H1 (cell line): ENCODE measurements at regions not wholly inside any gene's neighbourhood (a gene's known extent, or its start where the extent isn't known, plus 50 kb on each side); places are given as distances from the start of the nearest gene placed in this dataset.

ENCODE experiments used
- CTCF ChIA-PET: fragments of 300-600 bp; sonication (Branson Sonifier 250); formaldehyde crosslinking; loops from one replicate; lab custom pipeline; 2021; ENCODE audit not compliant: partially characterized antibody; lab: Charles Lee
- POLR2A ChIA-PET: fragments of 300-600 bp; sonication (Branson Sonifier 250); formaldehyde crosslinking; loops from one replicate; lab custom pipeline; 2021; ENCODE audit warnings: inconsistent platforms; ENCODE audit not compliant: partially characterized antibody; lab: Charles Lee
- DNase-seq, 2 experiments: peaks; one replicate each; pipeline versions ENCODE4 v3.0.0 to v3.0.0-alpha.2; 2010 to 2022; ENCODE audit warnings: low spot score in 2 of 2, low read depth in 1 of 2, mixed read lengths in 1 of 2
- FAIRE-seq: peaks from 2 replicates; lab custom pipeline; 2011; peaks lifted over from hg19 to GRCh38; lab: Jason Lieb, UNC
- H2AFZ ChIP-seq: 2 replicates; pipeline ENCODE4 v1.8.1; 2012; ENCODE audit warnings: low read length, inconsistent platforms
- H2AK5ac ChIP-seq: 2 replicates; pipeline ENCODE4 v1.6.1; 2013; ENCODE audit warnings: low read depth, low read length
- H2BK120ac ChIP-seq: replicated peaks from 2 replicates; pipeline ENCODE3; 2013; ENCODE audit warnings: low read depth, low read length, inconsistent platforms
- H2BK12ac ChIP-seq: 2 replicates; pipeline ENCODE4 v1.6.1; 2013; ENCODE audit warnings: low read depth, low read length
- H2BK15ac ChIP-seq: 2 replicates; pipeline ENCODE4 v1.6.1; 2013; ENCODE audit warnings: low read length
- H2BK20ac ChIP-seq: 2 replicates; pipeline ENCODE4 v1.6.1; 2013; ENCODE audit warnings: low read length
- H2BK5ac ChIP-seq: 2 replicates; pipeline ENCODE4 v1.6.1; 2013; ENCODE audit warnings: low read depth, low read length
- H3K14ac ChIP-seq: 2 replicates; pipeline ENCODE4 v1.6.1; 2013; ENCODE audit warnings: inconsistent platforms; ENCODE audit not compliant: insufficient read length
- H3K18ac ChIP-seq: 2 replicates; pipeline ENCODE4 v1.6.1; 2013; ENCODE audit warnings: low read length; ENCODE audit errors: extremely low read depth
- H3K23ac ChIP-seq: 2 replicates; pipeline ENCODE4 v1.6.1; 2013; ENCODE audit warnings: inconsistent platforms; ENCODE audit not compliant: insufficient read length
- H3K23me2 ChIP-seq: 2 replicates; pipeline ENCODE4 v1.6.1; 2013; ENCODE audit warnings: low read depth, low read length
- H3K27ac ChIP-seq: 2 replicates; pipeline ENCODE4 v1.6.1; 2011; ENCODE audit warnings: low read depth, low read length, inconsistent platforms
- H3K27me3 ChIP-seq, 4 experiments: replicated peaks in 1 of 4; 1 replicate in 1 of 4; 2 replicates in 3 of 4; pipeline versions ENCODE4 v1.6.1 to v1.8.1; 2011 to 2013; ENCODE audit warnings: low read length in 3 of 4, mild to moderate bottlenecking in 3 of 4, inconsistent platforms in 2 of 4, mixed read lengths in 2 of 4, moderate library complexity in 1 of 4; ENCODE audit not compliant: control insufficient read depth in 3 of 4, insufficient read depth in 3 of 4; ENCODE audit errors: extremely low read depth in 1 of 4
- H3K36me3 ChIP-seq, 4 experiments: 2 replicates each; pipeline versions ENCODE4 v1.6.1 to v1.8.1; 2011 to 2013; ENCODE audit warnings: mild to moderate bottlenecking in 4 of 4, low read length in 3 of 4, moderate library complexity in 2 of 4, control low read depth in 1 of 4, inconsistent platforms in 1 of 4; ENCODE audit not compliant: insufficient read depth in 4 of 4, control insufficient read depth in 2 of 4
- H3K4ac ChIP-seq: replicated peaks from 2 replicates; pipeline ENCODE3; 2013; ENCODE audit warnings: low read length, low read depth, mixed read lengths, inconsistent platforms; ENCODE audit not compliant: insufficient read length
- H3K4me1 ChIP-seq, 4 experiments: replicated peaks in 1 of 4; 1 replicate in 1 of 4; 2 replicates in 3 of 4; pipeline versions ENCODE4 v1.6.1 to v1.8.1; 2011 to 2013; ENCODE audit warnings: low read length in 3 of 4, inconsistent platforms in 2 of 4, mixed read lengths in 1 of 4; ENCODE audit not compliant: insufficient read depth in 4 of 4, control insufficient read depth in 3 of 4
- H3K4me2 ChIP-seq, 2 experiments: 2 replicates each; pipeline versions ENCODE4 v1.6.1 to v1.8.1; 2011 to 2013; ENCODE audit warnings: low read depth in 2 of 2, low read length in 2 of 2, control low read depth in 1 of 2, inconsistent platforms in 1 of 2, mild to moderate bottlenecking in 1 of 2; ENCODE audit not compliant: insufficient read depth in 1 of 2
- H3K4me3 ChIP-seq, 4 experiments: fragments of 200-600, 300-600 bp in 1 of 4; sonication (generic), shearing (Covaris generic), sonication (Bioruptor Twin) in 1 of 4; 2 replicates each; pipeline versions ENCODE4 v1.5.1 to v1.8.1; 2011 to 2016; ENCODE audit warnings: low read length in 4 of 4, low read depth in 3 of 4, control low read depth in 2 of 4, inconsistent platforms in 2 of 4, mild to moderate bottlenecking in 2 of 4, mixed read lengths in 1 of 4, moderate library complexity in 1 of 4; ENCODE audit not compliant: insufficient read depth in 2 of 4; ENCODE audit errors: extremely low read depth in 1 of 4
- H3K56ac ChIP-seq: replicated peaks from 2 replicates; pipeline ENCODE3; 2013; ENCODE audit warnings: low read depth, mild to moderate bottlenecking, mixed read lengths, low read length, inconsistent platforms; ENCODE audit not compliant: insufficient read length
- H3K79me1 ChIP-seq: 2 replicates; pipeline ENCODE4 v1.6.1; 2013; ENCODE audit warnings: low read depth, low read length, control low read depth
- H3K79me2 ChIP-seq, 2 experiments: 2 replicates each; pipeline versions ENCODE4 v1.6.1 to v1.8.1; 2012 to 2013; ENCODE audit warnings: low read length in 2 of 2, mild to moderate bottlenecking in 2 of 2, inconsistent platforms in 1 of 2; ENCODE audit not compliant: insufficient read depth in 2 of 2, control insufficient read depth in 1 of 2
- H3K9ac ChIP-seq, 4 experiments: replicated peaks in 1 of 4; 1 replicate in 1 of 4; 2 replicates in 3 of 4; pipeline versions ENCODE4 v1.6.1 to v1.8.1; 2011 to 2013; ENCODE audit warnings: low read depth in 3 of 4, low read length in 3 of 4, control low read depth in 2 of 4, mild to moderate bottlenecking in 2 of 4, moderate library complexity in 2 of 4, inconsistent platforms in 1 of 4; ENCODE audit errors: extremely low read depth in 1 of 4
- H3K9me3 ChIP-seq, 2 experiments: 2 replicates each; pipeline versions ENCODE4 v1.6.1 to v1.8.1; 2012 to 2013; ENCODE audit warnings: mild to moderate bottlenecking in 2 of 2, moderate library complexity in 2 of 2, control low read depth in 1 of 2, inconsistent platforms in 1 of 2, low read depth in 1 of 2, low read length in 1 of 2, mixed read lengths in 1 of 2; ENCODE audit not compliant: insufficient read depth in 2 of 2
- H4K20me1 ChIP-seq, 2 experiments: replicated peaks in 1 of 2; 2 replicates each; pipeline versions ENCODE3 to v1.8.1; 2011 to 2013; ENCODE audit warnings: inconsistent platforms in 2 of 2, low read length in 2 of 2, mild to moderate bottlenecking in 1 of 2; ENCODE audit not compliant: insufficient read depth in 2 of 2, control insufficient read depth in 1 of 2
- H4K5ac ChIP-seq: 2 replicates; pipeline ENCODE4 v1.6.1; 2013; ENCODE audit warnings: low read length, low read depth, mixed read lengths, inconsistent platforms; ENCODE audit not compliant: insufficient read length
- H4K8ac ChIP-seq: 2 replicates; pipeline ENCODE4 v1.8.0; 2013; ENCODE audit warnings: mild to moderate bottlenecking, moderate library complexity, low read length, inconsistent platforms; ENCODE audit not compliant: insufficient read depth; ENCODE audit errors: extremely low read depth
- H4K91ac ChIP-seq: replicated peaks from 2 replicates; pipeline ENCODE3; 2013; ENCODE audit warnings: low read length, mixed read lengths, inconsistent platforms; ENCODE audit not compliant: insufficient read length
- BCL11A ChIP-seq, 2 experiments: IDR thresholded peaks; one replicate each; pipeline ENCODE4 v1.6.1; 2011; ENCODE audit warnings: low read depth in 2 of 2, low read length in 2 of 2, mild to moderate bottlenecking in 2 of 2
- HDAC2 ChIP-seq, 2 experiments: fragments of 300-600 bp in 1 of 2; sonication (generic) in 1 of 2; IDR thresholded peaks; 2 replicates each; pipeline ENCODE4 v1.6.1; 2011 to 2012; ENCODE audit warnings: low read depth in 2 of 2, low read length in 2 of 2, mild to moderate bottlenecking in 2 of 2, moderate library complexity in 2 of 2, borderline replicate concordance in 1 of 2, inconsistent platforms in 1 of 2
- KDM5A ChIP-seq: fragments of 200-600 bp; IDR thresholded peaks from 2 replicates; pipeline ENCODE4 v1.7.1; 2012; ENCODE audit warnings: mild to moderate bottlenecking, low read length, inconsistent platforms, mixed read lengths
- NRF1 ChIP-seq: IDR thresholded peaks from 2 replicates; pipeline ENCODE4 v1.6.1; 2011; ENCODE audit warnings: mild to moderate bottlenecking, low read depth, low read length, improper control_type of control experiment
- POU5F1 ChIP-seq: IDR thresholded peaks from 2 replicates; pipeline ENCODE4 v1.6.1; 2011; ENCODE audit warnings: low read depth, mild to moderate bottlenecking, low read length, moderate library complexity
- SP1 ChIP-seq: IDR thresholded peaks from 2 replicates; pipeline ENCODE4 v1.6.1; 2011; ENCODE audit warnings: low read depth, low read length
- SP2 ChIP-seq: IDR thresholded peaks from 2 replicates; pipeline ENCODE4 v1.6.1; 2012; ENCODE audit warnings: mild to moderate bottlenecking, low read length, inconsistent platforms
- SP4 ChIP-seq: IDR thresholded peaks from 2 replicates; pipeline ENCODE4 v1.6.1; 2012; ENCODE audit warnings: low read length, inconsistent platforms
- SRF ChIP-seq: IDR thresholded peaks from 2 replicates; pipeline ENCODE4 v1.6.1; 2011; ENCODE audit warnings: mild to moderate bottlenecking, low read depth, low read length, moderate library complexity
- SUZ12 ChIP-seq: fragments of 200-600 bp; sonication (generic); IDR thresholded peaks from 2 replicates; pipeline ENCODE4 v1.6.1; 2012; ENCODE audit warnings: mild to moderate bottlenecking, inconsistent platforms, low read length, moderate library complexity, mixed read lengths
- TF ChIP-seq, protein P1 (sequence below): IDR thresholded peaks from 2 replicates; pipeline ENCODE4 v1.6.1; 2012; ENCODE audit warnings: inconsistent platforms

DNA sequence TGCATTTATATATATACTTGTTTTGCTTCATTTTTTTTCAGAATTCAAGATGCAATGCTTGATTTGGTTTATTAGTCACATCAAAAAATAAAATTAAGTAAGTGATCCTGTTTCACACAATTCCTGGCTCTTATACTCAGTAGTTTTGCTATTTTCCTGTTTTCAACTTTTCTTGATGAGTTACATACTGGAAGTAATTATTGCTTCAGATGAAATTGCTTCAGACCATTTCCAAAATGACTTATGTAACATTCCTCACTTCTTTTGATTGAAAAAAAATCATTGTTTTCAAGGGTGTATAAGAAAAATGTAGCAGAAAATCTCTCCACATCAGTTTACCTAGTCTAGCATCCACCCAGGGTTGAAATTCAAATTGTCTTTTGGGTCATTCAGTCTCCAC lies 65.0 kb downstream of the RGS2 start:
- Histone ChIP-seq H3K9me3 (no peaks in the 10 kb centered on the region), H4K20me1 (no peaks in the 10 kb centered on the region), H3K4ac (no peak overlapping the region), H4K8ac (no peak overlapping the region), H3K79me2 (no peaks in the 10 kb centered on the region), H3K27me3 (no peaks in the 10 kb centered on the region), H2BK120ac (no peak overlapping the region), H3K27ac (no peak overlapping the region), H2BK5ac (no peak overlapping the region), H3K23ac (no peak overlapping the region), H2AK5ac (no peak overlapping the region), H3K23me2 (no peaks in the 10 kb centered on the region), H3K4me3 (no peak overlapping the region), H3K4me1 (peaks cover 0 to 2% (median 0%) of the 10 kb centered on the region in 4 experiments; a peak in 1 of 7 replicates), H3K56ac (no peak overlapping the region), H3K14ac (no peak overlapping the region), H2BK20ac (no peak overlapping the region), H3K9ac (no peak overlapping the region), H2BK12ac (no peak overlapping the region), H2BK15ac (no peak overlapping the region), H2AFZ (no peak overlapping the region)
- no peak for DNase-seq
- CTCF ChIA-PET, result no interaction called here
- POLR2A ChIA-PET, result interaction anchor here (0.6 kb wide), 1 partner anchor 34 kb away, joined by 3 read pairs; no protein-coding TSS in a partner anchor
- FAIRE-seq, result no peak
- TF ChIP-seq POU5F1 (no peak), SRF (no peak), KDM5A (no peak), SP2 (no peak), NRF1 (no peak), HDAC2 (IDR thresholded peaks at IDR 0.05; ENCODE audit: borderline replicate concordance in 1 of 2, low read depth in 2 of 2, low read length in 2 of 2) (no peak), SUZ12 (no peak), SP4 (no peak), BCL11A (IDR thresholded peaks at IDR 0.05; ENCODE audit: low read depth in 2 of 2, low read length in 2 of 2) (no peak), SP1 (no peak)
- TF ChIP-seq, protein P1, sequence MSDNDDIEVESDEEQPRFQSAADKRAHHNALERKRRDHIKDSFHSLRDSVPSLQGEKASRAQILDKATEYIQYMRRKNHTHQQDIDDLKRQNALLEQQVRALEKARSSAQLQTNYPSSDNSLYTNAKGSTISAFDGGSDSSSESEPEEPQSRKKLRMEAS, result no peak
- TF ChIP-seq, all 59 proteins: peak for 0
- Histone ChIP-seq H3K79me1 (no peaks in the 10 kb centered on the region), H3K36me3 (no peaks in the 10 kb centered on the region), H4K5ac (no peak overlapping the region), H3K4me2 (no peak overlapping the region), H3K18ac (no peak overlapping the region), H4K91ac (no peak overlapping the region)
